GM12878 (cell line): ENCODE measurements at regions not wholly inside any gene's neighbourhood (a gene's known extent, or its start where the extent isn't known, plus 50 kb on each side); places are given as distances from the start of the nearest gene placed in this dataset.
"Not testable (repeated sequence)": the region's sequence is repeated elsewhere in the genome, so short reads cannot be mapped to it uniquely, and the experiment has no call there.

Source experiments
- ATAC-seq: fragments of 200-7000 bp; cut with Tn5 transposase; 3 replicates; pipeline ENCODE4 v1.9.1; 2020; ENCODE audit warnings: mild to moderate bottlenecking, moderate library complexity
- BruUV-seq: library from RNA; stranded (reverse); fragments of 400-500 nt; replicated peaks from 2 replicates; lab custom pipeline; 2021; lab: Mats Ljungman, UMichigan
- CTCF ChIA-PET: fragments of 300-600 bp; sonication (Branson Sonifier 250); formaldehyde crosslinking; extraction: SDS; loops from one replicate; lab custom pipeline; 2021; ENCODE audit warnings: inconsistent platforms; lab: Yijun Ruan, JAX
- POLR2A ChIA-PET: fragments of 350-600 bp; formaldehyde crosslinking; extraction: SDS; loops from one replicate; lab custom pipeline; 2021; ENCODE audit warnings: inconsistent platforms; lab: Charles Lee
- RAD21 ChIA-PET: fragments of 300-600 bp; sonication (Branson Sonifier 250); formaldehyde crosslinking; loops from one replicate; lab custom pipeline; 2023; ENCODE audit warnings: antibody characterized with exemption; ENCODE audit not compliant: unreplicated experiment; lab: Charles Lee
- SMC1A ChIA-PET: fragments of 300-600 bp; sonication (Branson Sonifier 250); formaldehyde crosslinking; loops from one replicate; lab custom pipeline; 2023; ENCODE audit not compliant: unreplicated experiment, uncharacterized antibody; lab: Charles Lee
- DNase-seq: peaks from one replicate; pipeline ENCODE4 v3.0.0-alpha.2; 2011; ENCODE audit warnings: low read depth, low spot score
- FAIRE-seq: peaks from 3 replicates; lab custom pipeline; 2011; peaks lifted over from hg19 to GRCh38; lab: Jason Lieb, UNC
- H2AFZ ChIP-seq: 2 replicates; pipeline ENCODE4 v1.6.0; 2011; ENCODE audit warnings: low read depth, low read length, control low read depth; ENCODE audit not compliant: control insufficient read depth
- H3K27ac ChIP-seq: 2 replicates; pipeline ENCODE4 v1.5.1; 2011; ENCODE audit warnings: control low read depth; ENCODE audit not compliant: control insufficient read depth, insufficient read depth
- H3K27me3 ChIP-seq, 2 experiments: replicated peaks in 1 of 2; 2 replicates each; pipeline versions ENCODE4 v1.6.0 to v1.6.1; 2011; ENCODE audit warnings: low read length in 1 of 2; ENCODE audit not compliant: control insufficient read depth in 2 of 2, insufficient read depth in 2 of 2
- H3K36me3 ChIP-seq, 2 experiments: 2 replicates each; pipeline ENCODE4 v1.5.1; 2011; ENCODE audit warnings: low read length in 1 of 2; ENCODE audit not compliant: control insufficient read depth in 2 of 2, insufficient read depth in 2 of 2
- H3K4me1 ChIP-seq: 2 replicates; pipeline ENCODE4 v1.6.1; 2011; ENCODE audit warnings: mild to moderate bottlenecking, low read length, moderate library complexity, mixed read lengths; ENCODE audit not compliant: control insufficient read depth, insufficient read depth
- H3K4me2 ChIP-seq: 2 replicates; pipeline ENCODE4 v1.6.0; 2011; ENCODE audit warnings: control low read depth; ENCODE audit not compliant: control insufficient read depth, insufficient read depth
- H3K4me3 ChIP-seq: fragments of 200-600 bp; sonication (generic); 2 replicates; pipeline ENCODE4 v1.5.1; 2016
- H3K79me2 ChIP-seq: 2 replicates; pipeline ENCODE4 v1.6.0; 2011; ENCODE audit warnings: low read length; ENCODE audit not compliant: control insufficient read depth, insufficient read depth
- H3K9ac ChIP-seq: 2 replicates; pipeline ENCODE4 v1.8.0; 2011; ENCODE audit warnings: low read length, control low read depth, mixed read lengths; ENCODE audit not compliant: control insufficient read depth, insufficient read depth
- H3K9me3 ChIP-seq: replicated peaks from 3 replicates; pipeline ENCODE4 v1.5.1; 2011; ENCODE audit warnings: mild to moderate bottlenecking, low read length; ENCODE audit not compliant: control insufficient read depth, insufficient read depth
- H4K20me1 ChIP-seq: 2 replicates; pipeline ENCODE4 v1.6.0; 2011; ENCODE audit not compliant: control insufficient read depth, insufficient read depth
- ASH2L ChIP-seq: fragments of 300-600, 200-600 bp; sonication (generic); IDR thresholded peaks from 2 replicates; pipeline ENCODE4 v1.6.1; 2017; ENCODE audit warnings: low read depth, mild to moderate bottlenecking, borderline replicate concordance
- CBX5 ChIP-seq: sonication (generic); IDR thresholded peaks from 2 replicates; pipeline ENCODE4 v1.6.1; 2016; ENCODE audit warnings: low read depth, moderate library complexity, mild to moderate bottlenecking, inconsistent platforms
- E2F8 ChIP-seq: fragments of 450-650 bp; IDR thresholded peaks from 2 replicates; pipeline ENCODE4 v1.6.1; 2018; ENCODE audit warnings: mild to moderate bottlenecking, low read depth, moderate library complexity; ENCODE audit not compliant: partially characterized antibody
- FOS ChIP-seq: IDR thresholded peaks from 3 replicates; pipeline ENCODE4 v1.6.1; 2011; ENCODE audit warnings: borderline replicate concordance; ENCODE audit not compliant: insufficient read length; ENCODE audit errors: extremely low read depth
- GABPA ChIP-seq: IDR thresholded peaks from 2 replicates; pipeline ENCODE4 v1.6.1; 2014; ENCODE audit warnings: antibody characterized with exemption, low read depth, mild to moderate bottlenecking, inconsistent platforms
- HDAC6 ChIP-seq: fragments of 200-600 bp; sonication (generic); IDR thresholded peaks from one replicate; pipeline ENCODE4 v1.8.0; 2017; ENCODE audit warnings: antibody characterized with exemption; ENCODE audit not compliant: unreplicated experiment
- JUND ChIP-seq: IDR thresholded peaks from 2 replicates; pipeline ENCODE4 v1.6.1; 2012; ENCODE audit warnings: low read depth, mild to moderate bottlenecking, low read length, improper control_type of control experiment, moderate library complexity
- MTA2 ChIP-seq: fragments of 450-650 bp; IDR thresholded peaks from 2 replicates; pipeline ENCODE4 v1.6.1; 2016; ENCODE audit warnings: low read depth, mild to moderate bottlenecking, moderate library complexity
- MYB ChIP-seq: fragments of 150-350 bp; IDR thresholded peaks from 2 replicates; pipeline ENCODE4 v1.6.1; 2014; ENCODE audit warnings: mild to moderate bottlenecking, low read depth, low read length, borderline replicate concordance
- PAX8 ChIP-seq: fragments of 450-650 bp; IDR thresholded peaks from 2 replicates; pipeline ENCODE4 v1.6.1; 2017; ENCODE audit warnings: mild to moderate bottlenecking, moderate library complexity
- PML ChIP-seq: IDR thresholded peaks from 2 replicates; pipeline ENCODE4 v1.6.1; 2012; ENCODE audit warnings: low read length, inconsistent platforms
- RB1 ChIP-seq: fragments of 450-650 bp; formaldehyde crosslinking; IDR thresholded peaks from 2 replicates; pipeline ENCODE4 v1.6.1; 2017; ENCODE audit warnings: mild to moderate bottlenecking, borderline replicate concordance
- SPI1 ChIP-seq: IDR thresholded peaks from 2 replicates; pipeline ENCODE4 v1.6.1; 2011; ENCODE audit warnings: low read depth, mild to moderate bottlenecking, low read length, moderate library complexity, borderline replicate concordance; ENCODE audit not compliant: insufficient read depth
- SRF ChIP-seq, 2 experiments: IDR thresholded peaks; 2 replicates each; pipeline ENCODE4 v1.6.1; 2011; ENCODE audit warnings: low read depth in 2 of 2, low read length in 2 of 2, mild to moderate bottlenecking in 1 of 2, moderate library complexity in 1 of 2
- STAT1 ChIP-seq: fragments of 450-650 bp; conservative IDR thresholded peaks from 2 replicates; pipeline ENCODE4 v1.6.1; 2014; ENCODE audit warnings: antibody characterized with exemption, mild to moderate bottlenecking
- TCF12 ChIP-seq: IDR thresholded peaks from 2 replicates; pipeline ENCODE4 v1.6.1; 2011; ENCODE audit warnings: low read depth, mild to moderate bottlenecking, low read length
- WGBS: methylation state at CpG from one replicate; pipeline ENCODE4 v1.1.6; 2016; ENCODE audit warnings: low lambda C conversion rate; ENCODE audit not compliant: insufficient replicate concordance, insufficient coverage; ENCODE audit errors: missing lambda C conversion rate; 5-methylcytosine and 5-hydroxymethylcytosine counted together
- in situ Hi-C: fragments of 300-500 bp; cut with MboI; formaldehyde crosslinking; loops from 9 replicates; pipeline ENCODE4 v1.14.3; 2018; ENCODE audit warnings: mixed read lengths
- intact Hi-C: fragments of 100-400 bp; cut with micrococcal nuclease; formaldehyde crosslinking; loops from one replicate; pipeline ENCODE4 v1.14.2; 2022; ENCODE audit not compliant: unreplicated experiment

- TF ChIP-seq FOS, result no peak
- TF ChIP-seq MTA2, result no peak
- no peak for TF ChIP-seq CBX5
- TF ChIP-seq, all 136 proteins: peak for 0
Measured at GRCh38 chr20:19138758-19139157, 73.7 kb upstream of the SLC24A3 start (continued).

- H3K27ac ChIP-seq, intact Hi-C loops, H3K4me3 ChIP-seq, H3K9ac ChIP-seq, FAIRE-seq, POLR2A ChIA-PET, ATAC-seq, H4K20me1 ChIP-seq, H3K79me2 ChIP-seq, RAD21 ChIA-PET, in situ Hi-C loops, H3K4me1 ChIP-seq, SMC1A ChIA-PET, H3K36me3 ChIP-seq, BruUV-seq, H3K4me2 ChIP-seq, H3K27me3 ChIP-seq, DNase-seq, H2AFZ ChIP-seq, H3K9me3 ChIP-seq: not testable (repeated sequence)
- CTCF ChIA-PET, result interaction anchor here (0.8 kb wide), 1 partner anchor 526 kb away, joined by 3 read pairs; no protein-coding TSS in a partner anchor
- WGBS, result 21% methylated on average over 2 of the region's 2 CpGs
Measured at GRCh38 chr20:19139584-19139983, 72.9 kb upstream of the SLC24A3 start.

DNA sequence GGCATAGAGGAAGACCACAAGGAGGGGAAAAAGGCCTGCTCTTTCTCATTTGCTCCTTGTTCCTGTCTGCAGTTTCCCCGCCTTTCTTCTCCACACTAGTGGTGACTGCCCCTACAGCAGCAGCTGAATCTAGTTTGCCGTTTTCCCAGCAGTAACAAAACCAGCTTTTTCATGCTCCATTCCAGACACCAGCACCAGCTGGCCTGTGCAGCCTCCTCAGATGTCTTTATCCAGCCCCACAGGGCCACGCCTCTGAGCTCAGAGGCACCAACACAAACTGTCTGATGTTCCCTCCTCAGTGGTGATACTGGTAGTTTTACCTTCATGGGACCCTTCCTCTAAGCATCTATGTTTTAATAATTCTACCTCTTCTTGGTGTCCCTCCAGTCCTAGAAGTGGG lies 70.4 kb upstream of the SLC24A3 start:
- no peaks in the 10 kb centered on the region for H3K27me3 ChIP-seq
- ATAC-seq (no peak), DNase-seq (no peak), FAIRE-seq (no peak)
- intact Hi-C loops, result no loop called here
- no peak overlapping the region for H3K4me3 ChIP-seq
- H3K79me2 ChIP-seq, result no peaks in the 10 kb centered on the region
- in situ Hi-C loops, result no loop called here
- no peaks in the 10 kb centered on the region for H4K20me1 ChIP-seq
- no peak overlapping the region for H3K27ac ChIP-seq
- ChIA-PET CTCF (no interaction called here), POLR2A (no interaction called here), RAD21 (no interaction called here), SMC1A (no interaction called here)
- no peak overlapping the region for H3K4me2 ChIP-seq
- H3K4me1 ChIP-seq, result no peaks in the 10 kb centered on the region
- no peak overlapping the region for H2AFZ ChIP-seq
- H3K36me3 ChIP-seq, result no peaks in the 10 kb centered on the region
- BruUV-seq, result no TSS peak
- H3K9ac ChIP-seq, result no peak overlapping the region
- H3K9me3 ChIP-seq, result no peaks in the 10 kb centered on the region; the same call in 2 of the 3 replicates
- WGBS, result 4% methylated on average over 3 of the region's 3 CpGs
- TF ChIP-seq E2F8, result no peak
- no peak for TF ChIP-seq ASH2L
- TF ChIP-seq HDAC6, result no peak
- TF ChIP-seq SPI1, result no peak
- no peak for TF ChIP-seq JUND
- TF ChIP-seq GABPA, result no peak
- TF ChIP-seq RB1, result no peak
- TF ChIP-seq TCF12, result no peak
- TF ChIP-seq PAX8, result no peak
- TF ChIP-seq STAT1, result no peak
- TF ChIP-seq PML, result no peak
- TF ChIP-seq SRF (IDR thresholded peaks at IDR 0.05; ENCODE audit: low read depth in 2 of 2, low read length in 2 of 2), result no peak
- TF ChIP-seq MYB, result no peak
